OCI-LY3 (cell line): ENCODE measurements at regions not wholly inside any gene's neighbourhood (a gene's known extent, or its start where the extent isn't known, plus 50 kb on each side); places are given as distances from the start of the nearest gene placed in this dataset.

ENCODE experiments used
- H2AFZ ChIP-seq: fragments of 200-600, 300-600 bp; shearing (Covaris generic); 2 replicates; pipeline ENCODE4 v1.6.0; 2014; ENCODE audit warnings: antibody characterized with exemption, low read depth, low read length
- H3K27ac ChIP-seq: fragments of 200-600, 300-600 bp; sonication (generic); 2 replicates; pipeline ENCODE4 v1.5.1; 2014; ENCODE audit warnings: mild to moderate bottlenecking, low read length, moderate library complexity, mixed read lengths
- H3K27me3 ChIP-seq: fragments of 200-600, 300-600 bp; sonication (generic); 2 replicates; pipeline ENCODE4 v1.6.1; 2014; ENCODE audit warnings: low read depth, low read length, mixed read lengths
- H3K36me3 ChIP-seq: fragments of 200-600, 300-600 bp; sonication (generic); replicated peaks from 2 replicates; pipeline ENCODE3; 2014; ENCODE audit warnings: low read depth, low read length, mixed read lengths
- H3K4me1 ChIP-seq: fragments of 300-600, 200-600 bp; sonication (generic); 2 replicates; pipeline ENCODE4 v1.6.1; 2014; ENCODE audit warnings: low read length, mixed read lengths
- H3K4me2 ChIP-seq: fragments of 200-600, 300-600 bp; sonication (generic); 2 replicates; pipeline ENCODE4 v1.6.1; 2014; ENCODE audit warnings: low read length, mixed read lengths
- H3K4me3 ChIP-seq: fragments of 300-600, 200-600 bp; sonication (generic); 2 replicates; pipeline ENCODE4 v1.5.1; 2014; ENCODE audit warnings: antibody characterized with exemption, mild to moderate bottlenecking, low read length, moderate library complexity
- H3K79me2 ChIP-seq: fragments of 300-600, 200-600 bp; shearing (Covaris generic); 2 replicates; pipeline ENCODE4 v1.6.1; 2014; ENCODE audit warnings: mild to moderate bottlenecking, low read length, mixed read lengths
- H3K9ac ChIP-seq: fragments of 300-600, 200-600 bp; shearing (Covaris generic); 2 replicates; pipeline ENCODE4 v1.6.0; 2014; ENCODE audit warnings: mild to moderate bottlenecking, low read length, moderate library complexity
- H3K9me3 ChIP-seq: fragments of 200-600, 300-600 bp; shearing (Covaris generic); 2 replicates; pipeline ENCODE4 v1.6.1; 2014; ENCODE audit warnings: low read length, mixed read lengths; ENCODE audit not compliant: insufficient read depth
- H4K20me1 ChIP-seq: fragments of 200-600, 300-600 bp; sonication (generic); 2 replicates; pipeline ENCODE4 v1.6.1; 2016; ENCODE audit warnings: low read length, mixed read lengths; ENCODE audit not compliant: insufficient read depth
- CTCF ChIP-seq: fragments of 200-600, 300-600 bp; sonication (generic); IDR thresholded peaks from 2 replicates; pipeline ENCODE4 v1.5.1; 2014; ENCODE audit warnings: antibody characterized with exemption, low read length, low read depth
- EZH2phosphoT487 ChIP-seq: fragments of 200-600 bp; shearing (Covaris generic); IDR thresholded peaks from 2 replicates; pipeline ENCODE4 v1.6.1; 2018; ENCODE audit warnings: antibody characterized with exemption, mixed run types, low read depth

GRCh38 chr7:113320419-113320818 lies 202.1 kb upstream of the SMIM30 start:
- H3K36me3 ChIP-seq, result no peaks in the 10 kb centered on the region

GRCh38 chr7:113314594-113314993 lies 196.2 kb upstream of the SMIM30 start:
- TF ChIP-seq EZH2phosphoT487 (no peak), CTCF (no peak)
- no peak overlapping the region for H3K4me3 ChIP-seq
- no peaks in the 10 kb centered on the region for H4K20me1 ChIP-seq
- H3K27ac ChIP-seq, result no peak overlapping the region
- H3K79me2 ChIP-seq, result no peaks in the 10 kb centered on the region
- peaks cover 7% of the 10 kb centered on the region for H3K4me1 ChIP-seq
- no peak overlapping the region for H3K4me2 ChIP-seq
- no peaks in the 10 kb centered on the region for H3K9me3 ChIP-seq
- no peaks in the 10 kb centered on the region for H3K27me3 ChIP-seq
- no peak overlapping the region for H2AFZ ChIP-seq
- no peaks in the 10 kb centered on the region for H3K36me3 ChIP-seq
- no peak overlapping the region for H3K9ac ChIP-seq

More at GRCh38 chr7:113320419-113320818, 202.1 kb upstream of the SMIM30 start:
- H2AFZ ChIP-seq, result no peak overlapping the region
- no peaks in the 10 kb centered on the region for H3K79me2 ChIP-seq
- H3K9ac ChIP-seq, result no peak overlapping the region
- H3K4me1 ChIP-seq, result peaks cover 12% of the 10 kb centered on the region
- H3K27me3 ChIP-seq, result no peaks in the 10 kb centered on the region
- no peak overlapping the region for H3K27ac ChIP-seq
- no peak overlapping the region for H3K4me3 ChIP-seq
- H4K20me1 ChIP-seq, result no peaks in the 10 kb centered on the region
- TF ChIP-seq CTCF, result no peak
- no peak for TF ChIP-seq EZH2phosphoT487
- H3K9me3 ChIP-seq, result no peaks in the 10 kb centered on the region
- H3K4me2 ChIP-seq, result no peak overlapping the region

DNA sequence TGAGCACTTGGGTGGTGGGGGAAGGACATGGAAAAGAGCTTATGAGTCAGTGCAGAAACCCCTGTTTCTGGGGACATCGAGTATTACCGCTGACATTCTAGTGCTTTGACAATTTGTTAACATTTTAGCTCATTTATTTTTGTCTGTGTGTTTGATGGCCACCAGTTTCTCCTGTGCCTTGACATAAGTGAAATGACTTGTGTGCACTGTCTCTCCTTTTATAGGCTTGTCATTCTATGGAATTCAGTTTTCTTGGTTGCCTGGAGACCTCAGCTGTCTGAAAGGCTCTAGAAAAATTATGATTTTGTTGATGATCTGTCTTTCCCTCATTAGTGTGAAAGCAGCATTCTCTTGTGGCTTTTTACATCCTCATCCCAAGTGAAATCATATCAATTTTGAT lies 190.0 kb upstream of the SMIM30 start:
- Histone ChIP-seq H3K9me3 (no peaks in the 10 kb centered on the region), H4K20me1 (no peaks in the 10 kb centered on the region), H3K79me2 (no peaks in the 10 kb centered on the region), H3K27me3 (no peaks in the 10 kb centered on the region), H3K4me1 (peaks cover 7% of the 10 kb centered on the region; the same call in 1 of the 2 replicates), H3K4me3 (no peak overlapping the region), H2AFZ (no peak overlapping the region), H3K27ac (no peak overlapping the region), H3K9ac (no peak overlapping the region), H3K36me3 (no peaks in the 10 kb centered on the region), H3K4me2 (no peak overlapping the region)
- TF ChIP-seq CTCF, result no peak
- TF ChIP-seq EZH2phosphoT487, result no peak

DNA sequence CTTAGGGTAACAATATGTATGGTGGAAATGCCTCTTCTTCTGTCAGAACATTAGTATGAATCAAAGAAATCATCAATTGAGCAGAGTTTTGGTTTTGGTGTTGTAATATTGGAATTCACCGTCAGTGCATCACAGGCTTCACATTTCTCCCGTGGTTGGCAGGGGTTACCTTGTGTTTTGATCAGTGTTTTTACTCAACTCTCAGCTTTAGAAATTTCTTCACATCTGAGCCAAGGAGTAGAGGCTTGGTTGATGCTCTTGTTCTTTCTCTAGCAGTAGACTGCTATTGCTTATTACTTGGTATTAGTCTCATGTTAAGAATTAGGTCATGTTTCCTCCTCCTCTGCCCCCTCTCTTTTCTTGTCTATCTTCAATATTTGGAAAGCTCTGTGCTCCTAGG lies 188.8 kb upstream of the SMIM30 start:
- H3K9ac ChIP-seq, result no peak overlapping the region
- no peaks in the 10 kb centered on the region for H3K27me3 ChIP-seq
- no peak overlapping the region for H2AFZ ChIP-seq
- no peaks in the 10 kb centered on the region for H3K36me3 ChIP-seq
- no peak overlapping the region for H3K4me3 ChIP-seq
- H3K4me2 ChIP-seq, result no peak overlapping the region
- no peaks in the 10 kb centered on the region for H4K20me1 ChIP-seq
- H3K27ac ChIP-seq, result no peak overlapping the region
- TF ChIP-seq CTCF, result no peak
- no peak for TF ChIP-seq EZH2phosphoT487
- H3K4me1 ChIP-seq, result peaks cover 15% of the 10 kb centered on the region
- no peaks in the 10 kb centered on the region for H3K79me2 ChIP-seq
- H3K9me3 ChIP-seq, result no peaks in the 10 kb centered on the region
